HCT116 (cell line): ENCODE measurements at regions not wholly inside any gene's neighbourhood (a gene's known extent, or its start where the extent isn't known, plus 50 kb on each side); places are given as distances from the start of the nearest gene placed in this dataset.

Source experiments
- ATAC-seq: fragments of 200-7000 bp; cut with Tn5 transposase; 2 replicates; pipeline ENCODE4 v1.9.1; 2020; ENCODE audit warnings: mild to moderate bottlenecking, moderate library complexity
- BruUV-seq: library from RNA; stranded (reverse); fragments of 400-500 nt; replicated peaks from 2 replicates; lab custom pipeline; 2021; lab: Mats Ljungman, UMichigan
- CTCF ChIA-PET: fragments of 300-600 bp; sonication (Branson Sonifier 250); formaldehyde crosslinking; loops from one replicate; lab custom pipeline; 2021; ENCODE audit warnings: antibody characterized with exemption; lab: Charles Lee
- POLR2A ChIA-PET: fragments of 300-600, 350-600 bp; sonication (Branson Sonifier 250); formaldehyde crosslinking; loops from one replicate; lab custom pipeline; 2021; ENCODE audit warnings: antibody characterized with exemption; lab: Charles Lee
- RAD21 ChIA-PET, 2 experiments: fragments of 300-600 bp; sonication (Branson Sonifier 250); formaldehyde crosslinking; loops; one replicate each; lab custom pipeline; 2023; ENCODE audit warnings: low total read pairs in 2 of 2; ENCODE audit not compliant: uncharacterized antibody in 2 of 2, unreplicated experiment in 2 of 2, low non-redundant PET in 1 of 2; lab: Charles Lee
- DNase-seq: peaks from one replicate; pipeline ENCODE4 v3.0.0-alpha.2; 2010; ENCODE audit warnings: low read depth, low spot score
- H2AFZ ChIP-seq: fragments of 200-600 bp; shearing (Covaris generic), sonication (generic); 2 replicates; pipeline ENCODE4 v1.6.1; 2017; ENCODE audit warnings: low read depth, mixed run types, mixed read lengths, antibody characterized with exemption, low read length; ENCODE audit not compliant: poor library complexity, severe bottlenecking
- H3K27ac ChIP-seq: 2 replicates; pipeline ENCODE4 v1.5.1; 2012; ENCODE audit warnings: low read depth, low read length
- H3K27me3 ChIP-seq: fragments of 200-600 bp; sonication (generic); 2 replicates; pipeline ENCODE4 v1.6.1; 2016; ENCODE audit warnings: mixed run types, low read length, mixed read lengths; ENCODE audit not compliant: insufficient read depth
- H3K36me3 ChIP-seq, 2 experiments: fragments of 200-500 bp in 1 of 2; fragments of 200-600 bp in 1 of 2; sonication (Bioruptor generic) in 1 of 2; sonication (generic) in 1 of 2; 2 replicates each; pipeline versions ENCODE4 v1.5.1 to v1.6.1; 2014 to 2016; ENCODE audit warnings: low read length in 2 of 2, inconsistent platforms in 1 of 2, mixed read lengths in 1 of 2, mixed run types in 1 of 2; ENCODE audit not compliant: insufficient read depth in 2 of 2, control insufficient read depth in 1 of 2
- H3K4me1 ChIP-seq, 2 experiments: fragments of 200-600 bp in 1 of 2; sonication (generic) in 1 of 2; 2 replicates each; pipeline versions ENCODE4 v1.5.1 to v1.6.1; 2012 to 2017; ENCODE audit warnings: low read length in 2 of 2, inconsistent platforms in 1 of 2, mild to moderate bottlenecking in 1 of 2, mixed read lengths in 1 of 2, mixed run types in 1 of 2, moderate library complexity in 1 of 2; ENCODE audit not compliant: insufficient read depth in 2 of 2, control insufficient read depth in 1 of 2
- H3K4me2 ChIP-seq: fragments of 200-600 bp; sonication (generic); 2 replicates; pipeline ENCODE4 v1.6.1; 2017; ENCODE audit warnings: mixed run types, low read length, mixed read lengths
- H3K4me3 ChIP-seq, 2 experiments: fragments of 200-600 bp in 1 of 2; sonication (generic) in 1 of 2; replicated peaks in 1 of 2; 2 replicates each; pipeline ENCODE4 v1.5.1; 2011 to 2016; ENCODE audit warnings: low read length in 2 of 2, control low read depth in 1 of 2, low read depth in 1 of 2, mild to moderate bottlenecking in 1 of 2, mixed read lengths in 1 of 2, mixed run types in 1 of 2
- H3K79me2 ChIP-seq: fragments of 200-600 bp; sonication (generic); 2 replicates; pipeline ENCODE4 v1.6.1; 2017; ENCODE audit warnings: mild to moderate bottlenecking, mixed run types, low read length, moderate library complexity, mixed read lengths; ENCODE audit not compliant: insufficient read depth
- H3K9ac ChIP-seq: fragments of 200-600 bp; sonication (generic); 2 replicates; pipeline ENCODE4 v1.6.1; 2016; ENCODE audit warnings: low read length, mixed read lengths
- H3K9me2 ChIP-seq: fragments of 200-600 bp; sonication (generic), shearing (Covaris generic); 2 replicates; pipeline ENCODE4 v1.6.1; 2017; ENCODE audit warnings: mixed run types, mild to moderate bottlenecking, moderate library complexity; ENCODE audit not compliant: insufficient read depth
- H3K9me3 ChIP-seq, 2 experiments: fragments of 200-500 bp in 1 of 2; fragments of 200-600 bp in 1 of 2; sonication (Bioruptor generic) in 1 of 2; sonication (generic) in 1 of 2; 2 replicates each; pipeline ENCODE4 v1.6.1; 2014 to 2017; ENCODE audit warnings: low read length in 2 of 2, mixed read lengths in 2 of 2, inconsistent platforms in 1 of 2, low read depth in 1 of 2, mild to moderate bottlenecking in 1 of 2, mixed run types in 1 of 2, moderate library complexity in 1 of 2; ENCODE audit not compliant: control insufficient read depth in 1 of 2, insufficient read depth in 1 of 2
- H4K20me1 ChIP-seq: fragments of 200-600 bp; sonication (generic), shearing (Covaris generic); 2 replicates; pipeline ENCODE4 v1.6.1; 2017; ENCODE audit warnings: mixed run types, mild to moderate bottlenecking, moderate library complexity; ENCODE audit not compliant: insufficient read depth
- CBX3 ChIP-seq: IDR thresholded peaks from 2 replicates; pipeline ENCODE4 v1.6.1; 2012; ENCODE audit warnings: low read depth
- ELF1 ChIP-seq: IDR thresholded peaks from 2 replicates; pipeline ENCODE4 v1.6.1; 2012; ENCODE audit warnings: low read depth, borderline replicate concordance
- EZH2 ChIP-seq: fragments of 200-600 bp; sonication (generic); IDR thresholded peaks from 2 replicates; pipeline ENCODE4 v1.6.1; 2017; ENCODE audit warnings: antibody characterized with exemption, mixed run types
- FOSL1 ChIP-seq: IDR thresholded peaks from 2 replicates; pipeline ENCODE4 v1.6.1; 2012; ENCODE audit warnings: low read depth
- JUND ChIP-seq: IDR thresholded peaks from 2 replicates; pipeline ENCODE4 v1.6.1; 2012
- MAX ChIP-seq: IDR thresholded peaks from 2 replicates; pipeline ENCODE4 v1.6.1; 2012
- POLR2A ChIP-seq: IDR thresholded peaks from 2 replicates; pipeline ENCODE4 v1.7.0; 2011; ENCODE audit warnings: borderline replicate concordance; ENCODE audit not compliant: insufficient read depth, insufficient read length; ENCODE audit errors: extremely low read depth
- POLR2AphosphoS5 ChIP-seq: IDR thresholded peaks from 2 replicates; pipeline ENCODE4 v1.6.1; 2011; ENCODE audit warnings: mild to moderate bottlenecking, low read depth, low read length, moderate library complexity
- SP1 ChIP-seq: IDR thresholded peaks from 2 replicates; pipeline ENCODE4 v1.6.1; 2012; ENCODE audit warnings: low read depth
- YY1 ChIP-seq: IDR thresholded peaks from 2 replicates; pipeline ENCODE4 v1.6.1; 2011; ENCODE audit warnings: low read length, low read depth, moderate library complexity, mild to moderate bottlenecking; ENCODE audit not compliant: insufficient replicate concordance; ENCODE audit errors: extremely low read depth
- ZFX ChIP-seq: fragments of 450-650 bp; IDR thresholded peaks from 2 replicates; pipeline ENCODE4 v1.6.1; 2017
- intact Hi-C: fragments of 100-400 bp; cut with micrococcal nuclease; formaldehyde crosslinking; loops from 2 replicates; pipeline ENCODE4 v1.10.0; 2022
- TF ChIP-seq, protein P1 (sequence below): IDR thresholded peaks from 2 replicates; pipeline ENCODE4 v1.6.1; 2011; ENCODE audit warnings: mild to moderate bottlenecking, low read length, moderate library complexity; ENCODE audit not compliant: insufficient replicate concordance; ENCODE audit errors: extremely low read depth
- TF ChIP-seq, protein P2 (sequence below), 3 experiments: fragments of 200-600 bp in 1 of 3; sonication (generic) in 1 of 3; IDR thresholded peaks in 2 of 3; conservative IDR thresholded peaks in 1 of 3; 2 replicates each; pipeline ENCODE4 v1.5.1; 2012 to 2017; ENCODE audit warnings: low read depth in 2 of 3, low read length in 2 of 3, antibody characterized with exemption in 1 of 3, borderline replicate concordance in 1 of 3, control low read depth in 1 of 3, mild to moderate bottlenecking in 1 of 3, mixed read lengths in 1 of 3, mixed run types in 1 of 3, moderate library complexity in 1 of 3; ENCODE audit not compliant: insufficient read depth in 1 of 3
- TF ChIP-seq, protein P3 (sequence below): IDR thresholded peaks from 2 replicates; pipeline ENCODE4 v1.6.1; 2012

- no TSS peak for BruUV-seq
- H3K36me3 ChIP-seq: no peaks in the 10 kb centered on the region
- no peaks in the 10 kb centered on the region for H3K4me1 ChIP-seq
- no peaks in the 10 kb centered on the region for H3K27me3 ChIP-seq
- H3K4me2 ChIP-seq: no peak overlapping the region
- ATAC-seq: no peak
- ChIA-PET POLR2A (no interaction called here), CTCF (no interaction called here), RAD21 (no interaction called here)
- H3K79me2 ChIP-seq: no peaks in the 10 kb centered on the region
- H3K9ac ChIP-seq: no peak overlapping the region
- no peaks in the 10 kb centered on the region for H4K20me1 ChIP-seq
- H3K27ac ChIP-seq: no peak overlapping the region
- H3K4me3 ChIP-seq: no peak overlapping the region
- H3K9me2 ChIP-seq: no peaks in the 10 kb centered on the region
- no peaks in the 10 kb centered on the region for H3K9me3 ChIP-seq
- DNase-seq: no peak
- TF ChIP-seq SP1 (no peak), ELF1 (no peak), FOSL1 (no peak), POLR2A (no peak), MAX (no peak)
- TF ChIP-seq, protein P1, sequence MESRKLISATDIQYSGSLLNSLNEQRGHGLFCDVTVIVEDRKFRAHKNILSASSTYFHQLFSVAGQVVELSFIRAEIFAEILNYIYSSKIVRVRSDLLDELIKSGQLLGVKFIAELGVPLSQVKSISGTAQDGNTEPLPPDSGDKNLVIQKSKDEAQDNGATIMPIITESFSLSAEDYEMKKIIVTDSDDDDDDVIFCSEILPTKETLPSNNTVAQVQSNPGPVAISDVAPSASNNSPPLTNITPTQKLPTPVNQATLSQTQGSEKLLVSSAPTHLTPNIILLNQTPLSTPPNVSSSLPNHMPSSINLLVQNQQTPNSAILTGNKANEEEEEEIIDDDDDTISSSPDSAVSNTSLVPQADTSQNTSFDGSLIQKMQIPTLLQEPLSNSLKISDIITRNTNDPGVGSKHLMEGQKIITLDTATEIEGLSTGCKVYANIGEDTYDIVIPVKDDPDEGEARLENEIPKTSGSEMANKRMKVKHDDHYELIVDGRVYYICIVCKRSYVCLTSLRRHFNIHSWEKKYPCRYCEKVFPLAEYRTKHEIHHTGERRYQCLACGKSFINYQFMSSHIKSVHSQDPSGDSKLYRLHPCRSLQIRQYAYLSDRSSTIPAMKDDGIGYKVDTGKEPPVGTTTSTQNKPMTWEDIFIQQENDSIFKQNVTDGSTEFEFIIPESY: no peak
- H2AFZ ChIP-seq: no peak overlapping the region
- intact Hi-C loops: no loop called here
Observed at GRCh38 chr1:80894921-80895320, 905.8 kb upstream of the ADGRL2 start.

DNA sequence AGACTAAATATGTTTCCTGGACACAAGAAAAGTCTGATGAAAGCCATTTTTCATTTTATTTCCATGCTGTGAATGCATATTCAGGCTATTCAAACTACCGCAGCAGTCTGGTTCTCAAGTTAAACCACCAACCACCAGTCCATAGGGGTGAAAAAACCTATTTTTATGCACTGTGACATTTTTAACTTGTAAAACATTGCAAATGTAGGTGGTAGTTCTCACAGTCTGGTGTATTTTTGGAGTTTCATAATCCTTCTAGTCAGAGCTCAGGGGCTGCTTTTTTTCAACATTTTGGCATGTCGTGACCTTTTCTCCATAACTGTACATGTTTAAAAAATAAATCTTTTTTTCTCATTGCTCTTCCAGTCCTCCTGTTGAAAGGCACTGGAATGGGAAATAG is 907.6 kb upstream of the ADGRL2 start:
- H4K20me1 ChIP-seq: no peaks in the 10 kb centered on the region
- POLR2A ChIA-PET: interaction anchor here (0.7 kb wide), 1 partner anchor 43 kb away, joined by 3 read pairs; no protein-coding TSS in a partner anchor
- no peaks in the 10 kb centered on the region for H3K4me1 ChIP-seq
- H3K4me2 ChIP-seq: no peak overlapping the region
- H2AFZ ChIP-seq: no peak overlapping the region
- H3K9me2 ChIP-seq: no peaks in the 10 kb centered on the region
- intact Hi-C loops: no loop called here
- no peak for DNase-seq
- ATAC-seq: no peak
- BruUV-seq: no TSS peak
- H3K79me2 ChIP-seq: no peaks in the 10 kb centered on the region
- no peaks in the 10 kb centered on the region for H3K27me3 ChIP-seq
- H3K9ac ChIP-seq: no peak overlapping the region
- no peak overlapping the region for H3K27ac ChIP-seq
- no peak overlapping the region for H3K4me3 ChIP-seq
- CTCF ChIA-PET: no interaction called here
- no peaks in the 10 kb centered on the region for H3K36me3 ChIP-seq
- H3K9me3 ChIP-seq: 0 out of 4 replicates have a peak, but pooled peaks cover 0 to under 1% of the 10 kb centered on the region in 2 experiments
- RAD21 ChIA-PET: no interaction called here
- TF ChIP-seq JUND (no peak), ELF1 (no peak), POLR2AphosphoS5 (no peak), CBX3 (no peak), MAX (no peak), ZFX (no peak), FOSL1 (no peak), EZH2 (no peak), YY1 (no peak)
- TF ChIP-seq, protein P2, sequence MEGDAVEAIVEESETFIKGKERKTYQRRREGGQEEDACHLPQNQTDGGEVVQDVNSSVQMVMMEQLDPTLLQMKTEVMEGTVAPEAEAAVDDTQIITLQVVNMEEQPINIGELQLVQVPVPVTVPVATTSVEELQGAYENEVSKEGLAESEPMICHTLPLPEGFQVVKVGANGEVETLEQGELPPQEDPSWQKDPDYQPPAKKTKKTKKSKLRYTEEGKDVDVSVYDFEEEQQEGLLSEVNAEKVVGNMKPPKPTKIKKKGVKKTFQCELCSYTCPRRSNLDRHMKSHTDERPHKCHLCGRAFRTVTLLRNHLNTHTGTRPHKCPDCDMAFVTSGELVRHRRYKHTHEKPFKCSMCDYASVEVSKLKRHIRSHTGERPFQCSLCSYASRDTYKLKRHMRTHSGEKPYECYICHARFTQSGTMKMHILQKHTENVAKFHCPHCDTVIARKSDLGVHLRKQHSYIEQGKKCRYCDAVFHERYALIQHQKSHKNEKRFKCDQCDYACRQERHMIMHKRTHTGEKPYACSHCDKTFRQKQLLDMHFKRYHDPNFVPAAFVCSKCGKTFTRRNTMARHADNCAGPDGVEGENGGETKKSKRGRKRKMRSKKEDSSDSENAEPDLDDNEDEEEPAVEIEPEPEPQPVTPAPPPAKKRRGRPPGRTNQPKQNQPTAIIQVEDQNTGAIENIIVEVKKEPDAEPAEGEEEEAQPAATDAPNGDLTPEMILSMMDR (IDR thresholded peaks at IDR 0.05 in 2 of 3, conservative IDR thresholded peaks at IDR 0.05 in 1 of 3; ENCODE audit: borderline replicate concordance in 1 of 3, insufficient read depth in 1 of 3, low read depth in 2 of 3, low read length in 2 of 3): no peak
- TF ChIP-seq, protein P3, sequence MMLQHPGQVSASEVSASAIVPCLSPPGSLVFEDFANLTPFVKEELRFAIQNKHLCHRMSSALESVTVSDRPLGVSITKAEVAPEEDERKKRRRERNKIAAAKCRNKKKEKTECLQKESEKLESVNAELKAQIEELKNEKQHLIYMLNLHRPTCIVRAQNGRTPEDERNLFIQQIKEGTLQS: no peak
- TF ChIP-seq, protein P1: no peak
